ENCODE measurements at regions not wholly inside any gene's neighbourhood (a gene's known extent, or its start where the extent isn't known, plus 50 kb on each side); places are given as distances from the start of the nearest gene placed in this dataset.

DNA sequence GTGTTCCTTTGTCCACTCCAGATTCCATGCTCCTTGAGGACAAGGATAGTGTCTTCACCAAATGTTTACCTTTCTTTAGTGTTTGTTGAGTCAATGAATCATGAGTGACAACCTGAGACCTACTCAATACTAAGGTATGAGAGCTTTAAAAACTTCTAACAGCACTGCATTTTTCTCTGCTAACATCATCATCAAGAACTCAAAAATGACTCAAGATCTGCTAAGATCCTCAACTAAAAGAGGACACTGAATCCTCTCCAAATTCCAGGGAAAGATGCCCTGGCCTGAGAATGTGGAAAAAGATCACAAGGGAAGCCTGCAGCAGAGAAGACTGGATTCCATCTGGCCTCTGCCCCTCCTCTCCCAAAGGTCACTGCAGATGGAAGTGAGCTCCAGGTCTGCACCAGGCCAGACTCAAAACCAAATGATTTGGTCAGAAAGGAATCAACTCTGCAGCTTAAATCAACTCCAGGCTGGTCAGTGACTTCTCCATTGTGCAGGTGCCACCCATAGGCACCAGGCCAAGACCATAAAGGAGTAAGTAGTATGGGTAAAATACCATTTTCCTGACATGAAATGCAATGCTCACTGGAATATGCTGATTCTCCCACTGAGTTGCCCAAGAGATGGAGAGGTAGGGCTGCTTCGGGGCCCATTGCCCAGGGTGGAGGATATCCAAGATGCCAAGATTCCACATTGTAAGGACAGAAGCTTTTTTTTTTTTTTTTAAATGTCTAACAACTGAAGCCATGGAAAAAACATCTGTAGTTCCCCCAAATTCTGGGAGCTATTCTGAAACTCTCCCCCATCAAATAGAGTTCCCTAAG is 89.5 kb upstream of the DOCK9 start:
- H3K79me2 ChIP-seq (ENCODE audit: insufficient read depth, low read length), result no peaks in the 10 kb centered on the region
- H4K20me1 ChIP-seq (ENCODE audit: insufficient read depth, low read length), result no peaks in the 10 kb centered on the region
- H3K27me3 ChIP-seq (ENCODE audit: insufficient read depth, low read length, poor library complexity), result no peaks in the 10 kb centered on the region
- DNase-seq (no peak), ATAC-seq (ENCODE audit: insufficient read depth, low read depth) (no peak)
- TF ChIP-seq, protein P1, sequence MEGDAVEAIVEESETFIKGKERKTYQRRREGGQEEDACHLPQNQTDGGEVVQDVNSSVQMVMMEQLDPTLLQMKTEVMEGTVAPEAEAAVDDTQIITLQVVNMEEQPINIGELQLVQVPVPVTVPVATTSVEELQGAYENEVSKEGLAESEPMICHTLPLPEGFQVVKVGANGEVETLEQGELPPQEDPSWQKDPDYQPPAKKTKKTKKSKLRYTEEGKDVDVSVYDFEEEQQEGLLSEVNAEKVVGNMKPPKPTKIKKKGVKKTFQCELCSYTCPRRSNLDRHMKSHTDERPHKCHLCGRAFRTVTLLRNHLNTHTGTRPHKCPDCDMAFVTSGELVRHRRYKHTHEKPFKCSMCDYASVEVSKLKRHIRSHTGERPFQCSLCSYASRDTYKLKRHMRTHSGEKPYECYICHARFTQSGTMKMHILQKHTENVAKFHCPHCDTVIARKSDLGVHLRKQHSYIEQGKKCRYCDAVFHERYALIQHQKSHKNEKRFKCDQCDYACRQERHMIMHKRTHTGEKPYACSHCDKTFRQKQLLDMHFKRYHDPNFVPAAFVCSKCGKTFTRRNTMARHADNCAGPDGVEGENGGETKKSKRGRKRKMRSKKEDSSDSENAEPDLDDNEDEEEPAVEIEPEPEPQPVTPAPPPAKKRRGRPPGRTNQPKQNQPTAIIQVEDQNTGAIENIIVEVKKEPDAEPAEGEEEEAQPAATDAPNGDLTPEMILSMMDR (IDR thresholded peaks at IDR 0.05; ENCODE audit: borderline replicate concordance, extremely low read depth, low read length, poor library complexity, severe bottlenecking), result no peak
- TF ChIP-seq EZH2 (IDR thresholded peaks at IDR 0.05; ENCODE audit: borderline replicate concordance, low read depth, low read length, severe bottlenecking), result no peak
- no peak overlapping the region for H3K9ac ChIP-seq (ENCODE audit: low read depth, low read length)
- peak overlapping the region; percentile 55; the same call in 1 of the 2 replicates for H3K4me2 ChIP-seq (ENCODE audit: insufficient read depth, low read length)
- H3K36me3 ChIP-seq (ENCODE audit: insufficient read depth, low read length), result no peaks in the 10 kb centered on the region
- no peak overlapping the region for H3K4me3 ChIP-seq (ENCODE audit: low read depth in 1 of 2, low read length in 2 of 2)
- H3K9me3 ChIP-seq (ENCODE audit: insufficient read depth, low read length, severe bottlenecking), result no peaks in the 10 kb centered on the region
- peak overlapping the region; percentile 32 for H3K27ac ChIP-seq (ENCODE audit: low read length)
- 0 out of 2 replicates have a peak overlapping the region, but pooled peaks have one; percentile 3 for H2AFZ ChIP-seq (ENCODE audit: low read depth, low read length)
- H3K4me1 ChIP-seq (ENCODE audit: insufficient read depth, low read length), result peaks cover 18% of the 10 kb centered on the region

DNA sequence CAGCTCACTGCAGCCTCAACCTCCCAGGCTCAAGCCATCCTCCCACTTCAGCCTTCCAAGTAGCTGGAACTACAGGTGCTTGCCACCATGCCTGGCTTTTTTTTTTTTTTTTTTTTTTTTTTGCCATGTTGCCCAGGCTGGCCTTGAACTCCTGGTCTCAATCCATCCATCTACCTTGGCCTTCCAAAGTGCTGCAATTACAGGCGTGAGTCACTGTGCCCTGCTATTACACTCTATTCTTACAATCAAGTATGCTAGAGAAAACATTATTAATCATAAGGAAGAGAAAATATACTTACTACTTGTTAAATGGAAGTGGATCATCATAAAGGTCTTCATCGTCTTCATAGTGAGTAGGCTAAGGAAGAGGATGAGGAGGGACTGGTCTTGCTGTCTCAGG is 93.3 kb upstream of the DOCK9 start:
- no peak overlapping the region for H3K4me2 ChIP-seq (ENCODE audit: insufficient read depth, low read length)
- ATAC-seq (ENCODE audit: insufficient read depth, low read depth) (no peak), DNase-seq (no peak)
- TF ChIP-seq, protein P1 (IDR thresholded peaks at IDR 0.05; ENCODE audit: borderline replicate concordance, extremely low read depth, low read length, poor library complexity, severe bottlenecking), result no peak
- TF ChIP-seq EZH2 (IDR thresholded peaks at IDR 0.05; ENCODE audit: borderline replicate concordance, low read depth, low read length, severe bottlenecking), result no peak
- no peaks in the 10 kb centered on the region for H3K36me3 ChIP-seq (ENCODE audit: insufficient read depth, low read length)
- no peaks in the 10 kb centered on the region for H4K20me1 ChIP-seq (ENCODE audit: insufficient read depth, low read length)
- H3K27ac ChIP-seq (ENCODE audit: low read length), result no peak overlapping the region
- peaks cover 20% of the 10 kb centered on the region for H3K4me1 ChIP-seq (ENCODE audit: insufficient read depth, low read length)
- no peak overlapping the region for H3K4me3 ChIP-seq (ENCODE audit: low read depth in 1 of 2, low read length in 2 of 2)
- H2AFZ ChIP-seq (ENCODE audit: low read depth, low read length), result no peak overlapping the region
- no peak overlapping the region for H3K9ac ChIP-seq (ENCODE audit: low read depth, low read length)
- H3K27me3 ChIP-seq (ENCODE audit: insufficient read depth, low read length, poor library complexity), result no peaks in the 10 kb centered on the region
- H3K9me3 ChIP-seq (ENCODE audit: insufficient read depth, low read length, severe bottlenecking), result no peaks in the 10 kb centered on the region
- H3K79me2 ChIP-seq (ENCODE audit: insufficient read depth, low read length), result no peaks in the 10 kb centered on the region

DNA sequence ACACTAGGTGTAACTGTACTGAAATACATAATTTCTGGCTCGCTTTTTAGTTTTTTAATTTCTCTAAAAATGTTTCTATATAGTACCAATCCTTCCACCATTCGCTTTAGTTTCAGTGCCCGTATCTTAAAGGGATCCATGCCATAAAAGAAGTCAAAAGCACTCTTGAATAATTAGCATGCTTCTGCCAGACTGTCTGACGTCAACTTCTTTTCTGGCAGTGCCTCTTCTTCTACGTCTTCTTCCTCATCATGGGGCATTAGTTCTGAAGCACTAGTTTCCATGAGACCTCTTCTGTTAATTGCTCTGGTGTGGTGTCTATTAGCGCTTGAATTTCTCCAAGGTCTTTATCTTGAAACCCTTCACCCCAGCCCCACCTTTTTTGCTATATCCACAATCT is 93.8 kb upstream of the DOCK9 start:
- no peaks in the 10 kb centered on the region for H3K9me3 ChIP-seq (ENCODE audit: insufficient read depth, low read length, severe bottlenecking)
- no peaks in the 10 kb centered on the region for H3K36me3 ChIP-seq (ENCODE audit: insufficient read depth, low read length)
- H3K4me2 ChIP-seq (ENCODE audit: insufficient read depth, low read length), result no peak overlapping the region
- no peak overlapping the region for H3K27ac ChIP-seq (ENCODE audit: low read length)
- no peak for DNase-seq
- H3K27me3 ChIP-seq (ENCODE audit: insufficient read depth, low read length, poor library complexity), result no peaks in the 10 kb centered on the region
- no peaks in the 10 kb centered on the region for H4K20me1 ChIP-seq (ENCODE audit: insufficient read depth, low read length)
- no peaks in the 10 kb centered on the region for H3K79me2 ChIP-seq (ENCODE audit: insufficient read depth, low read length)
- ATAC-seq (ENCODE audit: insufficient read depth, low read depth), result no peak
- TF ChIP-seq EZH2 (IDR thresholded peaks at IDR 0.05; ENCODE audit: borderline replicate concordance, low read depth, low read length, severe bottlenecking), result no peak
- TF ChIP-seq, protein P1 (IDR thresholded peaks at IDR 0.05; ENCODE audit: borderline replicate concordance, extremely low read depth, low read length, poor library complexity, severe bottlenecking), result no peak
- no peak overlapping the region for H3K9ac ChIP-seq (ENCODE audit: low read depth, low read length)
- H2AFZ ChIP-seq (ENCODE audit: low read depth, low read length), result no peak overlapping the region
- H3K4me3 ChIP-seq (ENCODE audit: low read depth in 1 of 2, low read length in 2 of 2), result no peak overlapping the region
- H3K4me1 ChIP-seq (ENCODE audit: insufficient read depth, low read length), result peaks cover 21% of the 10 kb centered on the region
